H1 (cell line): ENCODE measurements at regions not wholly inside any gene's neighbourhood (a gene's known extent, or its start where the extent isn't known, plus 50 kb on each side); places are given as distances from the start of the nearest gene placed in this dataset.

Experiments
- CTCF ChIA-PET: fragments of 300-600 bp; sonication (Branson Sonifier 250); formaldehyde crosslinking; loops from one replicate; lab custom pipeline; 2021; ENCODE audit not compliant: partially characterized antibody; lab: Charles Lee
- POLR2A ChIA-PET: fragments of 300-600 bp; sonication (Branson Sonifier 250); formaldehyde crosslinking; loops from one replicate; lab custom pipeline; 2021; ENCODE audit warnings: inconsistent platforms; ENCODE audit not compliant: partially characterized antibody; lab: Charles Lee
- DNase-seq, 2 experiments: peaks; one replicate each; pipeline versions ENCODE4 v3.0.0 to v3.0.0-alpha.2; 2010 to 2022; ENCODE audit warnings: low spot score in 2 of 2, low read depth in 1 of 2, mixed read lengths in 1 of 2
- FAIRE-seq: peaks from 2 replicates; lab custom pipeline; 2011; peaks lifted over from hg19 to GRCh38; lab: Jason Lieb, UNC
- H2AFZ ChIP-seq: 2 replicates; pipeline ENCODE4 v1.8.1; 2012; ENCODE audit warnings: low read length, inconsistent platforms
- H2AK5ac ChIP-seq: 2 replicates; pipeline ENCODE4 v1.6.1; 2013; ENCODE audit warnings: low read depth, low read length
- H2BK120ac ChIP-seq: replicated peaks from 2 replicates; pipeline ENCODE3; 2013; ENCODE audit warnings: low read depth, low read length, inconsistent platforms
- H2BK12ac ChIP-seq: 2 replicates; pipeline ENCODE4 v1.6.1; 2013; ENCODE audit warnings: low read depth, low read length
- H2BK15ac ChIP-seq: 2 replicates; pipeline ENCODE4 v1.6.1; 2013; ENCODE audit warnings: low read length
- H2BK20ac ChIP-seq: 2 replicates; pipeline ENCODE4 v1.6.1; 2013; ENCODE audit warnings: low read length
- H2BK5ac ChIP-seq: 2 replicates; pipeline ENCODE4 v1.6.1; 2013; ENCODE audit warnings: low read depth, low read length
- H3K14ac ChIP-seq: 2 replicates; pipeline ENCODE4 v1.6.1; 2013; ENCODE audit warnings: inconsistent platforms; ENCODE audit not compliant: insufficient read length
- H3K18ac ChIP-seq: 2 replicates; pipeline ENCODE4 v1.6.1; 2013; ENCODE audit warnings: low read length; ENCODE audit errors: extremely low read depth
- H3K23ac ChIP-seq: 2 replicates; pipeline ENCODE4 v1.6.1; 2013; ENCODE audit warnings: inconsistent platforms; ENCODE audit not compliant: insufficient read length
- H3K23me2 ChIP-seq: 2 replicates; pipeline ENCODE4 v1.6.1; 2013; ENCODE audit warnings: low read depth, low read length
- H3K27ac ChIP-seq: 2 replicates; pipeline ENCODE4 v1.6.1; 2011; ENCODE audit warnings: low read depth, low read length, inconsistent platforms
- H3K27me3 ChIP-seq, 4 experiments: replicated peaks in 1 of 4; 1 replicate in 1 of 4; 2 replicates in 3 of 4; pipeline versions ENCODE4 v1.6.1 to v1.8.1; 2011 to 2013; ENCODE audit warnings: low read length in 3 of 4, mild to moderate bottlenecking in 3 of 4, inconsistent platforms in 2 of 4, mixed read lengths in 2 of 4, moderate library complexity in 1 of 4; ENCODE audit not compliant: control insufficient read depth in 3 of 4, insufficient read depth in 3 of 4; ENCODE audit errors: extremely low read depth in 1 of 4
- H3K36me3 ChIP-seq, 4 experiments: 2 replicates each; pipeline versions ENCODE4 v1.6.1 to v1.8.1; 2011 to 2013; ENCODE audit warnings: mild to moderate bottlenecking in 4 of 4, low read length in 3 of 4, moderate library complexity in 2 of 4, control low read depth in 1 of 4, inconsistent platforms in 1 of 4; ENCODE audit not compliant: insufficient read depth in 4 of 4, control insufficient read depth in 2 of 4
- H3K4ac ChIP-seq: replicated peaks from 2 replicates; pipeline ENCODE3; 2013; ENCODE audit warnings: low read length, low read depth, mixed read lengths, inconsistent platforms; ENCODE audit not compliant: insufficient read length
- H3K4me1 ChIP-seq, 4 experiments: replicated peaks in 1 of 4; 1 replicate in 1 of 4; 2 replicates in 3 of 4; pipeline versions ENCODE4 v1.6.1 to v1.8.1; 2011 to 2013; ENCODE audit warnings: low read length in 3 of 4, inconsistent platforms in 2 of 4, mixed read lengths in 1 of 4; ENCODE audit not compliant: insufficient read depth in 4 of 4, control insufficient read depth in 3 of 4
- H3K4me2 ChIP-seq, 2 experiments: 2 replicates each; pipeline versions ENCODE4 v1.6.1 to v1.8.1; 2011 to 2013; ENCODE audit warnings: low read depth in 2 of 2, low read length in 2 of 2, control low read depth in 1 of 2, inconsistent platforms in 1 of 2, mild to moderate bottlenecking in 1 of 2; ENCODE audit not compliant: insufficient read depth in 1 of 2
- H3K4me3 ChIP-seq, 4 experiments: fragments of 200-600, 300-600 bp in 1 of 4; sonication (generic), shearing (Covaris generic), sonication (Bioruptor Twin) in 1 of 4; 2 replicates each; pipeline versions ENCODE4 v1.5.1 to v1.8.1; 2011 to 2016; ENCODE audit warnings: low read length in 4 of 4, low read depth in 3 of 4, control low read depth in 2 of 4, inconsistent platforms in 2 of 4, mild to moderate bottlenecking in 2 of 4, mixed read lengths in 1 of 4, moderate library complexity in 1 of 4; ENCODE audit not compliant: insufficient read depth in 2 of 4; ENCODE audit errors: extremely low read depth in 1 of 4
- H3K56ac ChIP-seq: replicated peaks from 2 replicates; pipeline ENCODE3; 2013; ENCODE audit warnings: low read depth, mild to moderate bottlenecking, mixed read lengths, low read length, inconsistent platforms; ENCODE audit not compliant: insufficient read length
- H3K79me1 ChIP-seq: 2 replicates; pipeline ENCODE4 v1.6.1; 2013; ENCODE audit warnings: low read depth, low read length, control low read depth
- H3K79me2 ChIP-seq, 2 experiments: 2 replicates each; pipeline versions ENCODE4 v1.6.1 to v1.8.1; 2012 to 2013; ENCODE audit warnings: low read length in 2 of 2, mild to moderate bottlenecking in 2 of 2, inconsistent platforms in 1 of 2; ENCODE audit not compliant: insufficient read depth in 2 of 2, control insufficient read depth in 1 of 2
- H3K9ac ChIP-seq, 4 experiments: replicated peaks in 1 of 4; 1 replicate in 1 of 4; 2 replicates in 3 of 4; pipeline versions ENCODE4 v1.6.1 to v1.8.1; 2011 to 2013; ENCODE audit warnings: low read depth in 3 of 4, low read length in 3 of 4, control low read depth in 2 of 4, mild to moderate bottlenecking in 2 of 4, moderate library complexity in 2 of 4, inconsistent platforms in 1 of 4; ENCODE audit errors: extremely low read depth in 1 of 4
- H3K9me3 ChIP-seq, 2 experiments: 2 replicates each; pipeline versions ENCODE4 v1.6.1 to v1.8.1; 2012 to 2013; ENCODE audit warnings: mild to moderate bottlenecking in 2 of 2, moderate library complexity in 2 of 2, control low read depth in 1 of 2, inconsistent platforms in 1 of 2, low read depth in 1 of 2, low read length in 1 of 2, mixed read lengths in 1 of 2; ENCODE audit not compliant: insufficient read depth in 2 of 2
- H4K20me1 ChIP-seq, 2 experiments: replicated peaks in 1 of 2; 2 replicates each; pipeline versions ENCODE3 to v1.8.1; 2011 to 2013; ENCODE audit warnings: inconsistent platforms in 2 of 2, low read length in 2 of 2, mild to moderate bottlenecking in 1 of 2; ENCODE audit not compliant: insufficient read depth in 2 of 2, control insufficient read depth in 1 of 2
- H4K5ac ChIP-seq: 2 replicates; pipeline ENCODE4 v1.6.1; 2013; ENCODE audit warnings: low read length, low read depth, mixed read lengths, inconsistent platforms; ENCODE audit not compliant: insufficient read length
- H4K8ac ChIP-seq: 2 replicates; pipeline ENCODE4 v1.8.0; 2013; ENCODE audit warnings: mild to moderate bottlenecking, moderate library complexity, low read length, inconsistent platforms; ENCODE audit not compliant: insufficient read depth; ENCODE audit errors: extremely low read depth
- H4K91ac ChIP-seq: replicated peaks from 2 replicates; pipeline ENCODE3; 2013; ENCODE audit warnings: low read length, mixed read lengths, inconsistent platforms; ENCODE audit not compliant: insufficient read length
- ASH2L ChIP-seq: fragments of 200-600, 300-600 bp; sonication (generic); IDR thresholded peaks from one replicate; pipeline ENCODE4 v1.7.1; 2017; ENCODE audit warnings: low read length
- CTCF ChIP-seq, 3 experiments: IDR thresholded peaks; 1 replicate in 2 of 3; 2 replicates in 1 of 3; pipeline versions ENCODE4 v1.5.1 to v1.6.1; 2011; ENCODE audit warnings: low read length in 3 of 3, mild to moderate bottlenecking in 3 of 3, inconsistent platforms in 2 of 3, low read depth in 1 of 3, moderate library complexity in 1 of 3; ENCODE audit not compliant: insufficient read depth in 1 of 3; ENCODE audit errors: control extremely low read depth in 1 of 3
- RAD21 ChIP-seq, 2 experiments: IDR thresholded peaks in 1 of 2; conservative IDR thresholded peaks in 1 of 2; 2 replicates each; pipeline ENCODE4 v1.6.1; 2011; ENCODE audit warnings: low read depth in 2 of 2, low read length in 2 of 2, improper control_type of control experiment in 1 of 2, inconsistent platforms in 1 of 2, mild to moderate bottlenecking in 1 of 2, moderate library complexity in 1 of 2
- WGBS, 2 experiments: shearing (Covaris generic) in 1 of 2; methylation state at CpG; one replicate each; pipeline versions ENCODE4 v1.1.6 to v1.1.7; 2013 to 2015; ENCODE audit warnings: low lambda C conversion rate in 2 of 2, mixed read lengths in 2 of 2, inconsistent platforms in 1 of 2, low coverage in 1 of 2, missing lambda C conversion rate in 1 of 2; ENCODE audit not compliant: insufficient replicate concordance in 2 of 2, insufficient coverage in 1 of 2, insufficient read length in 1 of 2; ENCODE audit errors: extremely low coverage in 1 of 2, missing lambda C conversion rate in 1 of 2; 5-methylcytosine and 5-hydroxymethylcytosine counted together

- CTCF ChIA-PET: interaction anchor here (0.6 to 5.7 kb wide), 39 partner anchors 10 to 556 kb away, joined by 3 to 59 read pairs (median 4); partner anchors contain the start of gene CD93
- peak overlapping the region; percentile 22; the same call in 1 of the 2 replicates for H4K8ac ChIP-seq
- peak; percentile 69 for FAIRE-seq
- H3K27me3 ChIP-seq: no peaks in the 10 kb centered on the region
- no peak overlapping the region for H3K23ac ChIP-seq
- no peak overlapping the region for H3K4me3 ChIP-seq
- no peaks in the 10 kb centered on the region for H3K79me1 ChIP-seq
- no peak overlapping the region for H4K5ac ChIP-seq
- H2BK120ac ChIP-seq: no peak overlapping the region
- WGBS, 2 experiments: 64% methylated on average over 11 of the region's 11 CpGs; no CpG with 5 or more reads in 1 of the 2 experiments
- POLR2A ChIA-PET: no interaction called here
- no peak overlapping the region for H3K56ac ChIP-seq
- peak overlapping the region; percentile 17; the same call in 1 of the 2 replicates for H2AK5ac ChIP-seq
- H2BK5ac ChIP-seq: no peak overlapping the region
- peak overlapping the region; percentile 48; the same call in 1 of the 2 replicates for H2AFZ ChIP-seq
- H3K23me2 ChIP-seq: no peaks in the 10 kb centered on the region
- H3K79me2 ChIP-seq: no peaks in the 10 kb centered on the region
- H3K9me3 ChIP-seq: no peaks in the 10 kb centered on the region
- no peaks in the 10 kb centered on the region for H3K4me1 ChIP-seq
- H3K18ac ChIP-seq: no peak overlapping the region
- no peak overlapping the region for H3K27ac ChIP-seq
- H3K14ac ChIP-seq: no peak overlapping the region
- H3K9ac ChIP-seq: no peak overlapping the region
- no peak overlapping the region for H3K4ac ChIP-seq
- peak overlapping the region; percentile 43; the same call in 1 of the 2 replicates for H2BK12ac ChIP-seq
- no peaks in the 10 kb centered on the region for H3K36me3 ChIP-seq
- H4K91ac ChIP-seq: no peak overlapping the region
- no peak for TF ChIP-seq ASH2L
- peak; percentile 47 to 62 for TF ChIP-seq RAD21 (IDR thresholded peaks at IDR 0.05 in 1 of 2, conservative IDR thresholded peaks at IDR 0.05 in 1 of 2; ENCODE audit: low read depth in 2 of 2, low read length in 2 of 2)
- peak; percentile 59 to 86 (median 83) for TF ChIP-seq CTCF (IDR thresholded peaks at IDR 0.05; ENCODE audit: control extremely low read depth in 1 of 3, insufficient read depth in 1 of 3, low read depth in 1 of 3, low read length in 3 of 3)
- TF ChIP-seq, all 59 proteins: peak for 2
- no peak overlapping the region for H3K4me2 ChIP-seq
- no peak overlapping the region for H2BK20ac ChIP-seq
- H4K20me1 ChIP-seq: no peaks in the 10 kb centered on the region
- peak in 1 of 2 experiments; percentile 66 for DNase-seq
- peak overlapping the region; percentile 88; the same call in 1 of the 2 replicates for H2BK15ac ChIP-seq
Measured at GRCh38 chr20:23245553-23246181, 104.9 kb upstream of the NXT1 start.
